ENCODE measurements at regions not wholly inside any gene's neighbourhood (a gene's known extent, or its start where the extent isn't known, plus 50 kb on each side); places are given as distances from the start of the nearest gene placed in this dataset.
A peak's percentile ranks its signal among the peaks of the same experiment; 100 is the strongest.
"Not testable (repeated sequence)": the region's sequence is repeated elsewhere in the genome, so short reads cannot be mapped to it uniquely, and the experiment has no call there.

- no peak for DNase-seq
Measured at GRCh38 chr1:195909061-195909460, 699.2 kb downstream of the KCNT2 start.

- DNase-seq = no peak
Measured at GRCh38 chr1:195908121-195908520, 700.1 kb downstream of the KCNT2 start.

GRCh38 chr1:195903203-195903602 is 705.0 kb downstream of the KCNT2 start:
- no peak for DNase-seq

- DNase-seq = no peak
Measured at GRCh38 chr1:195902779-195903178, 705.5 kb downstream of the KCNT2 start.

GRCh38 chr1:195899762-195900352 is 708.4 kb downstream of the KCNT2 start:
- DNase-seq = peak; percentile 19

- DNase-seq = no peak
Measured at GRCh38 chr1:195898924-195899323, 709.3 kb downstream of the KCNT2 start.

- DNase-seq = no peak
Measured at GRCh38 chr1:195898373-195898772, 709.9 kb downstream of the KCNT2 start.

- DNase-seq = no peak
Measured at GRCh38 chr1:195897076-195897475, 711.2 kb downstream of the KCNT2 start.

GRCh38 chr1:195894411-195894810 is 713.8 kb downstream of the KCNT2 start:
- no peak for DNase-seq

- DNase-seq = no peak
Measured at GRCh38 chr1:195886000-195886399, 722.2 kb downstream of the KCNT2 start.

- no peak for DNase-seq
Measured at GRCh38 chr1:195878478-195878877, 729.8 kb downstream of the KCNT2 start.

- no peak for DNase-seq
Measured at GRCh38 chr1:195876792-195877191, 731.4 kb downstream of the KCNT2 start.

GRCh38 chr1:195872376-195872775 is 735.9 kb downstream of the KCNT2 start:
- no peak for DNase-seq

GRCh38 chr1:195867638-195868037 is 740.6 kb downstream of the KCNT2 start:
- no peak for DNase-seq

GRCh38 chr1:195866781-195867222 is 741.4 kb downstream of the KCNT2 start:
- DNase-seq = no peak

- DNase-seq = no peak
Measured at GRCh38 chr1:195866091-195866780, 742.0 kb downstream of the KCNT2 start.

GRCh38 chr1:195851804-195852203 is 756.4 kb downstream of the KCNT2 start:
- DNase-seq = no peak

- DNase-seq = no peak
Measured at GRCh38 chr1:195851016-195851601, 757.1 kb downstream of the KCNT2 start.

GRCh38 chr1:195849180-195849579 is 759.1 kb downstream of the KCNT2 start:
- no peak for DNase-seq

GRCh38 chr1:195847957-195848875 is 760.0 kb downstream of the KCNT2 start:
- DNase-seq = not testable (repeated sequence)

- DNase-seq = no peak
Measured at GRCh38 chr1:195831789-195832188, 776.5 kb downstream of the KCNT2 start.

GRCh38 chr1:195828325-195828724 is 779.9 kb downstream of the KCNT2 start:
- DNase-seq = peak; percentile 3

GRCh38 chr1:195820925-195821324 is 787.3 kb downstream of the KCNT2 start:
- no peak for DNase-seq
